GM13977 (cell line): ENCODE measurements at regions not wholly inside any gene's neighbourhood (a gene's known extent, or its start where the extent isn't known, plus 50 kb on each side); places are given as distances from the start of the nearest gene placed in this dataset.
A peak's percentile ranks its signal among the peaks of the same experiment; 100 is the strongest.

Experiments used
- DNase-seq: peaks from one replicate; pipeline ENCODE4 v3.0.0; 2012; ENCODE audit warnings: low spot score
- in situ Hi-C: fragments of 300-500 bp; cut with MboI; formaldehyde crosslinking; loops from one replicate; pipeline ENCODE4 v1.12.0; 2022; ENCODE audit warnings: low sequenced_read_pairs, low pct_unique_long_range_greater_than_20kb, mixed read lengths, inconsistent platforms; ENCODE audit not compliant: unreplicated experiment
- TF ChIP-seq, protein P1 (sequence below): IDR thresholded peaks from 2 replicates; pipeline ENCODE4 v1.5.1; 2012; ENCODE audit warnings: mild to moderate bottlenecking, control low read depth; ENCODE audit not compliant: insufficient read depth; ENCODE audit errors: extremely low read depth, missing control alignments

DNA sequence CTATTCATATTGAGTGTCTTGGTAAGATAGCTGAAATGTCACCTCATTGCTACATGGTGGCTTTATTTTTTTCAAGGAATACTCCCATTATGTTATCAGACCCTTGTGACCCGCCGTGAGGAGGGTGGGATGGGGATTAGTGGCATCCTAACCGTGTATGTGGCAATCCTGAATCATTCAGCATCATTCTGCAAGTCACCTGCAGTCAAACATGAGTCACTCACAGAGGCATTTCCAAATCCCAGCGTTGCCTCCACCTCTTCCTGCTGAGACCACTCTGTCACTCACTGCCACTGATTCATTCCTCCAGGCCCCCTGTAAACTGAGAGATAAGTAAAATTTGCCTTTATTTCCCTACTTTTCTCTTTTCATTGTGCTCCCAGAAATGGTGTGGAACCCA is 307.4 kb upstream of the KLHL29 start:
- in situ Hi-C loops: no loop called here
- TF ChIP-seq, protein P1, sequence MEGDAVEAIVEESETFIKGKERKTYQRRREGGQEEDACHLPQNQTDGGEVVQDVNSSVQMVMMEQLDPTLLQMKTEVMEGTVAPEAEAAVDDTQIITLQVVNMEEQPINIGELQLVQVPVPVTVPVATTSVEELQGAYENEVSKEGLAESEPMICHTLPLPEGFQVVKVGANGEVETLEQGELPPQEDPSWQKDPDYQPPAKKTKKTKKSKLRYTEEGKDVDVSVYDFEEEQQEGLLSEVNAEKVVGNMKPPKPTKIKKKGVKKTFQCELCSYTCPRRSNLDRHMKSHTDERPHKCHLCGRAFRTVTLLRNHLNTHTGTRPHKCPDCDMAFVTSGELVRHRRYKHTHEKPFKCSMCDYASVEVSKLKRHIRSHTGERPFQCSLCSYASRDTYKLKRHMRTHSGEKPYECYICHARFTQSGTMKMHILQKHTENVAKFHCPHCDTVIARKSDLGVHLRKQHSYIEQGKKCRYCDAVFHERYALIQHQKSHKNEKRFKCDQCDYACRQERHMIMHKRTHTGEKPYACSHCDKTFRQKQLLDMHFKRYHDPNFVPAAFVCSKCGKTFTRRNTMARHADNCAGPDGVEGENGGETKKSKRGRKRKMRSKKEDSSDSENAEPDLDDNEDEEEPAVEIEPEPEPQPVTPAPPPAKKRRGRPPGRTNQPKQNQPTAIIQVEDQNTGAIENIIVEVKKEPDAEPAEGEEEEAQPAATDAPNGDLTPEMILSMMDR: no peak
- DNase-seq: no peak

DNA sequence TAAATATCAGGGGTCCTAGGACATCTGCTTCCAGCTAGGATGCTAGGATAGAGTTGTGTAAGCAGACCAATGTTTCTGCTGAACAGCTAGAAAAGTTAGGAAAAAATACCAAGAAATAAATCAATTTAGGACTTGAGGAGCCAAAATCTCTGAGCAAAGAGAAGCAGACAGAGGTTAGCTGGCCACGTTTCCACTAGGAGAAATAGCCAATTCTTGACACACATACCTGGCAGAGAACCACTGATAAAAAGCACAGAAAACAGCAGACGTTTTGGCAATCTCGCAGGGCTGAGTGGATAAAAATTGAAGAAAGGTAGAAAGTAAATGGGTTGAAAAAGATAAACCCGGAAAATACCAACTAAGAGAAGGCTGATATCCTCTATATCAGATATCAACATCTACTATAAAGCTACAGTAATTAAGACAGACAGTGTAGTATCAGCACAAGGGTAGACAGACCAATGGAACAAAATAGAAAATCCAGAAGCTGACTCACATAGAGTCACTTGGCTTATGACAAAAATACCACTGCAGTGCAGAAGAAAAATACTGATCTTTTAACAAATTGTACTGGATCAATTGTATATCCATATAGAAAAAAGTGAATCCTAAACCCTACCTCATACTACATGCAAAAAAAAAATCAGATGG is 306.1 kb upstream of the KLHL29 start:
- in situ Hi-C loops: no loop called here
- no peak for DNase-seq
- TF ChIP-seq, protein P1: no peak

DNA sequence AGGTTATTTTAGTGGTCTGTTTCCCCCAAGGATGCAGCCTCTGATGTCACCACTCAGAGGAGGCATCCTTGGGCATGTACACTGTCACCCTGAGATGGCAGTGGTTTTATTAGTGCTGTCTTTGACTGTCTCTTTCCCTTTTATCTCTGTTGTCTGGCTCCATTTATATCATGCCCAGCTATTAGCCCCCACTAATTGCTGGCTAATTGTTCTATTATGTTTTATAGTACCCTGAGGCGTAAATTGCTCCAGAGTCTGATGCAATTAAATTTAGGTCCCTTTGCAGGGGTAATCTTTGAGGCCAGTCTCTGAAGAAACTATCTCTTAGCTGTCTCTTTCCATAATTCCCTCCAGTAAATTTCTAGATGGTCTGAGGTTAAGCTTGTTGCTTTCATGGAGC is 301.0 kb upstream of the KLHL29 start:
- no peak for DNase-seq
- in situ Hi-C loops: no loop called here
- TF ChIP-seq, protein P1: no peak

DNA sequence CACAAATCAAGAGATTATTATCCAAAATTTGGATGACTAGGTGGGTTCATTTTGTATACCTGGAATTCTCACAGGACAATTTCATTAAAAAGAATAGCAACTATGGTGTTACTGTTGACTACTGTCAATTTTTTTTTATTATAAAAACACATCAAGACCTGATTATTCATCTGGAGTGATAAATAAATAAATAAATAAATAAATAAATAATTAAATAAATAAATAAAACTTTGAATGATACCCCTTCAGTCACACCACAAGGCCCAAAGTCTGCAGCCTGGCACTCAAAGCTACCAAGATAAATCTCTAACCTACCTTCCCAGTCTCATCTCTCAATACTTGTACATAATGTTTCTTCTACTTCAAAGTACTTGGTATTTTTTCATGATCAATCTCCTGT is 294.0 kb upstream of the KLHL29 start:
- TF ChIP-seq, protein P1: no peak
- in situ Hi-C loops: no loop called here
- DNase-seq: no peak

DNA sequence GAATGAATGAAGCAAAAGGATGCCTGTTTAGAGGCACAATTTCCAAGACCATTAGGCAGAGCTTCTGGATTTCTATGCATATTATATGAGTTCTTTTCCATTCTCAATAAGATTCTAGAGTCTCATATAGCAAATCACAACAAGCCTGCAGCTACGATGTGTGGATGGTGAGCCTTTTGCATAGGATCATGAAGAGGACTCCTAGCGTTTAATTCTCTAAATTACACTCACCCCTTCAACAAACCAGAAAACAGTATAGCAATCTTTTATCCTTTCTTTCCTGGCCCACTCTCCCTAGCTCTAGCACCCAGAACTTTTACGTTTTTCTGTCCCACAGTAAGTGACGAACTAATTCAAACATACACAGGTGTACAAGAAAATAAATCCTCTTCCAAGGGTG is 293.1 kb upstream of the KLHL29 start:
- in situ Hi-C loops: no loop called here
- TF ChIP-seq, protein P1: no peak

DNA sequence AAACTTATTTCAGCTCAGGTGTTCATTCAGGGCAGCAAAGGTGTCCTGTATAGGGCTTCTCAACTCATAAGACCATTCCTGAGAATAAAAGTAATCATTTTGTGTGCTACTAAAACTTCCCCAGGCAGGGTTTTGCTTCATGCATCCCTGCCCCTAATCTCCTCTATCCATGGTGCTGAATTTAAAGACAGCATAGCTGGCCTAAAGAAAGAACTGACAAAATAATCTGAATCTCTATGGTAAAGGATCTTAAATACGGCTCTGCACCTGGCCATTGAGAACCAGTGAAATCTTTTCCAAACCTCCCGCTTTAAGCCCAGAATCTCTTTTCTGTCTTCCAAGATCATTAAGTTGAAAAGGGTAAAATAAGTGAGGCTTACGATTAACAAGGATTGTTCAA is 292.1 kb upstream of the KLHL29 start:
- TF ChIP-seq, protein P1: no peak
- peak; percentile 5 for DNase-seq

More for the DNA sequence above, 293.1 kb upstream of the KLHL29 start:
- DNase-seq: no peak

DNA sequence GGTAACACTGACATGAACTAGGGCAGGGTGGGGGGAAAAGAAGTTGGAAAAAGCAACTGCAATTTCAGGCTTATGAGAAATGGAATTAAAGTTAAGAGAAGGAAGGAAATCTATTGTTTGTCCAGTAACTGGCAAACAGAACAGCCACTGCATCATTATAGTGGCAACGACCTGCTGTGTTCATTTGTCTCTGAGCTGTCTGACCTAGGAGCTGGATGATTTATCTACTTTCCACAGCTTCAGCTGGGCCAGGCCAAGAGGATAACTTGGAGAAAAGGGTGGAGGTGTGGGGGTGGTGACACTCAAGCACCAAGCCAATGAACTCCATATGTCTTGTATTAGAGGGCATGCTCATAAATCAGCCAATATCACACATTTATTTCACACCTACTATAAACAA is 291.5 kb upstream of the KLHL29 start:
- TF ChIP-seq, protein P1: no peak
- DNase-seq: no peak
- in situ Hi-C loops: no loop called here

More for the DNA sequence above, 292.1 kb upstream of the KLHL29 start:
- in situ Hi-C loops: no loop called here
